Suppressor macrophage treated with lipopolysaccharide for 1 hour (primary cell): ENCODE measurements at regions not wholly inside any gene's neighbourhood (a gene's known extent, or its start where the extent isn't known, plus 50 kb on each side); places are given as distances from the start of the nearest gene placed in this dataset.

Experiments used
- DNase-seq, 3 donors: peaks; one replicate each; pipeline ENCODE4 v3.0.0-alpha.2; 2020 to 2022

DNA sequence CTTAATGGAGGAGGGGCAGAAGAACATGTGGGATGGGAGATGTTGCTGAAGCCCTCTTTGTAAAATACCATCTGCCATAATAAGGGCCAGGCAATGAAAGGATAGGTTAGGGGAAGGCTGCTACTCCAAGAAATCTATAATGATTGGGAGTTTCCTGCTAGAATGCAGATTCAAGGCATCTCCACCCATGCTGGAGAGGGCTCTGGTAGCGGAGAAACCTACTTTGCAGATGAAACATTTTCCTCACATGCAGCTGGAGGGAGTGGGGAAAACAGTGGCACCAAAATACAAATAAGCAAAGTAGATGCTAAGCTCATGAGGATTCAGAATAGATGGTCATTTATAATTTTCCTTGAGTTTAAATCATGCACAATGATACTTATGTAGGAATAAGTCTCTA, 82.3 kb upstream of the GCFC2 start:
- no peak for DNase-seq

DNA sequence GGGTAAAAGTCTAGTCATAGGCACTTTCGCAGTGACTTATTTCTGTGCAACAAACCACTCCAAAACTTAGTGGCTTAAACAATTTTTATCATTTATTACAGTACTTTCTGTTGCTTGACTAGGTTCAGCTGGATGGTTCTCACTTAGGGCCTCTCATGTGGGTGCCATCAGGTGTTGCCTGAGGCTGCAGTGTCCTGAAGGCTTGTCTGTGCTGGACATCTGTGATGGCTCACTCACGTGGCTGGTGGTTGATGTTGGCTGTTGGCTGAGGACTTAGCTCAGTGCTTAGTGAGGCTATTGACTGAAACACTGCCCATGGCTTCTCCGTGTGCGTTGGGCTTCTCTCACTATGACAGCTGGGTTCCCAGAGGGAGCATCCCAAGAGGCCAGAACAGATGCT, 81.4 kb upstream of the GCFC2 start:
- no peak for DNase-seq

DNA sequence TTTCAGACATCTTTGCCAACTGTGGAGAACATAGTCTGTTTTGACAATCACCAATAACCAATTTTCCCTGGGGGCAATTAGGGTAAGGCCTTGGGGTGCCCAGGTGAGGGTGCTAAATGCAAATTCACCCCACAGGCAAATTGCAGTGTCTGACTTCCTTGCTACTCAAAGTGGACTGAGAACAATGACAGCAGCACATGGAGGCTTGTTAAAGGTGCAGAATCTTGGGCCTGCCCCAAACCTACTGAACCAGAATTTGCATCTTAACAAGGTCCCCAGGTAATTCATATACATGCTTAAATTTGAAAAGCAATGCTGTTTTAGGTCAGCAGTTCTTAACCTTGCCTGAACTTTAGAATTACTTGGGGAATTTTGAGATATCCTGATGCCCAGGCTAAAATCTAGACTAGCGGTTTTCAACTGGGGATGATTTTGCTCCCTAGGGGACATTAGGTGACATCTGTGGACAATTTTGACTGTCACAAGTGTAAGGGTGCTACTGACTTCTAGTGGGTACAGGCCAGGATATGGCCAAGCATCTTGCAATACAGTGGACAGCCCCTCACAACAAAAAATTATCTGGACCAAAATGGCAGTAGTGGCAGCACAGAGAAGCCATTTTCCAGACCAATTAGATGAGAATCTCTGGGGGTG, 80.2 kb upstream of the GCFC2 start:
- DNase-seq = no peak

DNA sequence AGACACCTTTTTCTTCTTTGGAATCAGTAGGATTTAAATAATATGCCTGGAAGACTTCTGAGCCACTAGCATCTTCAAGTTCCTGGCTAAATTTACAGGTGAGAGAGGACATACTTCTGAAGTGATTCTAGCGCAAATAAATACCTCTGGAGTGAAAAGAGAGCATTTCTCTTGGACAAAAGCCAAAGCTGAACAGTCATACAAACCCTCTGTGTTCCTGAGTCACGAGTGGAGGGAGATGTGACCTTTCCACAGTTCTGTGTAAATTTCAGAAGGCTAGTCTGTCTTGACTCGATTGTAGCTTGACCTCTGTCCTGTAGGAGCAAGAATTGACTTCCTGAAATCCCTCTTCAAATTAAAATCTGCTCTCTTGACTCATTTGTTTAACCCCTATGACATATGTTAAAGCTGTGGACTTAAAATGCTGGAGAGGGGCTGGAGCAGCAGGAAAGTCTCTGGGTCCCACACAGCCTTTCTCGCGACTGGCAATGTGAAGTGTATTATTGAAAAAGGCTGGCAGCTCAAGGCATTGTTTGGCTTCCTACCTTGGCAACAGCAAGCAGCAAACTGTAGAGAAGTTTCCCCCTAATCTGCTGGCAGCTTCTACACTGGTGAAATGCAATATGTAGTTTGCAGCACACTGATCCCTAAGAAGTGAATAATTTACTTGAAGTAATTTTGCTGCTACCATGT, 79.6 kb upstream of the GCFC2 start:
- no peak for DNase-seq

DNA sequence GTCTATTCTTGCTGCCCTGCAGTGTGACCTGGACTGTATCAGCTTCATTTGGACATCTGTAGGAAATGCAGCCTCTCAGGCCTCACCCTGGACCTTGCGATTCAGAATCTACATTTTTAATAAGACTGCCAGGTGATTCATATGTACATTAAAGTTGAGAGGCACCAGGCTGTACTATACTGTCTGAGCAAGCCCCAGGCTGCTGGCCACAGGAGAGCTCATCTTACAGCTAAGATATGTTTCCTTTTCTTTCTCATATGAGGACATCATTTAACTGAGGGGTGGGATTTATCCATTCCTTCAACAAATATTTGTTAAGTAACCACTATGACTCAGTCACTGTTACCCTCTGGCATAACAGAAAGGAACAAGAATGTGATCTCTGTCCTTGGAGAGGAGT, 78.2 kb upstream of the GCFC2 start:
- DNase-seq = no peak

DNA sequence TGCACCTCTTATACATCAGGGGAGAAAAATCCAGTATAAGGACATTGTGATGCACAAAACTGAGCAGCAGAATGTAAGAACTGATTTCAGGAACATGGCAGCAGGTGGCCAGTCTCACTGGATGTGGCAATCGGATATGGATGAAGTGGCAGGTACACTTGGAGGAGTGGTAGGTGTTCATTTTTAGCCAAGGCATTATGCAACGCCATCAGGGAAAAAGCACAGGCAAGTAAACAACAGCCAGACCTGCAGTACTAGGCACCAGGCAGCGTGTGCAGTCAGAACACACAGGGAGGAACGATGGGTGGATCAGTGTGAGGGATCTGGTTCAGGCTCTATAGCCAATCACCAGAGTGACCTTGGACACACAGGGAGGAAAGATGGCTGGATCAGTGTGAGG, 77.4 kb upstream of the GCFC2 start:
- DNase-seq = no peak

DNA sequence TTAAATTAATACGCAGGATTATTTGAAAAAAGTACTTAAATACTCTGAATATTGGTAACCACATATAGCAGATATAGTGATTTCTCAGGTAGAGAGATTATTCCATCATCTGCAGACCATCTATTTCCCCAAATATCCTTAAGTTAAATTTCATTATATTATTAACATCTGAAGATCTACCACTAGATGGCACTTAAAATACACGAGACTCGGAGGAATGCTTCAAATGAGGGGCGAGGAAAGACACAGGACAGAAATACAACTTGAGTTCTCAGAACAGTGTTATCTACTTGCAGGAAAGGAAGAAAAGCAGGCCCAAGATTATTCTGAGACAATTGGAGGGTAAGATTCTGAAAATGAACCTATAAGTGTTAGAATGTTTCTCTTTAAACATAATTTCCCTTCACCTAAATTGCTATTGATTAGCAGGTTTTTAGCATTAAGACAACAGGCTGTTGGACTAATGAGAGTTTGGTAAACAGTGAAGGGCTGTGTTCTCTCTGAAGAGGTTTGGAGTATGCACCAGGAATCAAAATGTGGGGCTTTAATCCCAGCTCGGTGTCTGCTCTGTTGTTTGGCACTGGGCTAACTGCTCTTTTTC, 76.9 kb upstream of the GCFC2 start:
- DNase-seq = peak; percentile 15 to 37 (median 23)

DNA sequence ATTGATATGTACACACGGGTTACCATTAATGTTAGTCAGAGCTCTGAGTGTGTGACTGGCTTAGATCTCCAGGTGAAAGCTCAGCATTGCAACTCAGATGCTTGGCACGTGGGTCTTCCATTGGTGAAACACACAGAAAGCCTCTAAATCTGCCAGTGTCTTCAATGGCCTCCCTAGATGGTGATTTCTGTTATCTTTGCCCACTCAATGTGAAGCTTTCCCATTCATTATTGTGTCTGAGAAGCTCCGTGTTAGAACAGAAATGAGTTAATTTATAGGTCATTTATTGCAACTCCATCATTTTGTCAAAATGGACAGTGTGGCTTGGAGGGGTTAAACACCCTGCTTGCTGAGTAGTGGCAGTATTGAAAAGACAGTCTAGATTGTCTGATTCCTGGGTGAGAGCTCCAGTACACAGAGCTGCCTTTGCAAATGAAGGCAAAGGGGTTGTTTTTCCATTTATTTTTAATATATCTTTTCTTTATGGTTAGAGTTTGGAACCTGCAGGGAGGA, 64.7 kb upstream of the GCFC2 start:
- no peak for DNase-seq

DNA sequence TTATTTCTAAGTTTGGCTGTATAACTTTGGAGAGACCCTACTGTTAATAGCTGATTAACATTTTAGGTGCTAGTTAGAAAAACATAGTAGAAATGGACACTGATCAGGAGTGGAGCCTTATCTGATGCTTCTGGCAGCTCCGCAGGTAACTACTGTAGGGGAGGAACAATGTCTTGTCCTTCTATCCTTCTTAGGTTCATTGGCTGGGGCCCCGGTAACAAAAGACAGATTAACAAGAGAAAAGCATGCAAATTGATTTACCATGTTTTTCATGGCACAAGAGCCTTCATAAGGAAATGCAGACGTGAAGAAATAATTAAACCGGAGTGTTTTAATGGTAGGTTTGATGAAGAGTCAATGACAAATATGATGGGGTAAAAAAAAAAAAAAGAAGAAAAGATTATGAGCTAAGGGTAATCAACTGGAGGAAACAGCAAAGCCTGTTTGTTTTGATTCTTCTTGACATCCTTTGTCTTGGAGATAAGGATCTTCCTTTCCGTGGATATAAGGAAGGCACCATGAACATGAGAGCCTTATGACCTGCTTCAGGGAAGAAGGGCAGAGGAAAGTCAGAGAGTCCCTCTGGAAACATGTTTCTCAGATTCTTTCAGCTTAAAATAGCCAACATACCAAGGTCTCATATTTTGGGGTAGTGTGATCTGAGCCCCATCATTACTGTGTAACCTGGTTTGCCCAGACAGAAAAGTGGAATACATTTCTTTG, 62.4 kb upstream of the GCFC2 start:
- no peak for DNase-seq

DNA sequence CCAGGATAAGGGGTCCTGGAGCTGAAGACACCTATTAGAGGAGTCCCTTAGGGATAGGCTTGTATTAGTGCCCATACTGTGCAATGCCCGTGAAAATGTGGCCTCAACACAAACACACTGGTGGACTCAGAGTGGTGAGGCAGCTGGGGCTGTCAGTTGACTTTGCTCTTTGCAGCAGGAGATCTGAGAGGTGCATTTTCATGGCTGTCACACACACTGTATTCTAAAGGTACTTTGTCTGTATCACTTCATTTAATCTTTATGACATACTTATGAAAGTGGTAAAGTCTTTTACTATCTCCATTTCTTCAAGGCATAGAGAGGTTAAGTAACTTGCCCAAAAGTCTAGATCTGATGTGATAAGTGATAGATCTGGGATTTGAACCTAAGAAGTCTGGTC, 55.1 kb upstream of the GCFC2 start:
- no peak for DNase-seq

DNA sequence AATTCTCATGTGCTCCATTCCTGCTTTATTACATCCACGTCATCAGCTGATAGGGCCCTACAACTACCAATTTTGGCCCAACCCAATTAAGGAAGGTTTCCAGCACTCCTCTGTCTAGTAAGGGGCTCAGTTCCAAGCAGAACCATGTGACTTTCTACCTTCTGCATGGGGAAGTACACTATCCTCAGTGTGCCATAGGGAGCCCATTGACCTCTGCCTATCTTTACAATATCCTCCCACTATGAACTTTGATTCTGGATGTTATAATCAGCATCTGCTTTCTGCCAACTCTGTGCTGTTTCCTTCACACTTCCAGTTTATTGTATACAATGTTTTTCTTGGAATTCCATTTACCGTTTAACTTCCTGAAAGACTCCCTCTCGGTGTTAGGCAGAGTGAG, 53.9 kb upstream of the GCFC2 start:
- DNase-seq = no peak
